KMS-11 (cell line): ENCODE measurements at regions not wholly inside any gene's neighbourhood (a gene's known extent, or its start where the extent isn't known, plus 50 kb on each side); places are given as distances from the start of the nearest gene placed in this dataset.

Experiments used
- H2AFZ ChIP-seq: fragments of 200-600 bp; sonication (generic); 2 replicates; pipeline ENCODE4 v1.6.1; 2016; ENCODE audit warnings: antibody characterized with exemption, mixed run types, low read depth
- H3K27ac ChIP-seq: fragments of 200-600 bp; sonication (generic); 2 replicates; pipeline ENCODE4 v1.6.1; 2016; ENCODE audit warnings: mild to moderate bottlenecking, mixed run types
- H3K27me3 ChIP-seq: fragments of 200-600 bp; sonication (generic); 2 replicates; pipeline ENCODE4 v1.6.1; 2017; ENCODE audit warnings: mild to moderate bottlenecking, low read depth, mixed run types, moderate library complexity; ENCODE audit not compliant: insufficient read depth
- H3K36me3 ChIP-seq: fragments of 200-600 bp; sonication (generic); 2 replicates; pipeline ENCODE4 v1.6.1; 2017; ENCODE audit warnings: mild to moderate bottlenecking, mixed run types; ENCODE audit not compliant: insufficient read depth
- H3K4me1 ChIP-seq: fragments of 200-600 bp; sonication (generic); 2 replicates; pipeline ENCODE4 v1.6.1; 2016; ENCODE audit warnings: mild to moderate bottlenecking, low read depth, mixed run types; ENCODE audit not compliant: poor library complexity, severe bottlenecking
- H3K4me2 ChIP-seq: fragments of 200-600 bp; sonication (generic); 2 replicates; pipeline ENCODE4 v1.7.0; 2016; ENCODE audit warnings: mild to moderate bottlenecking, mixed run types
- H3K4me3 ChIP-seq: fragments of 200-600 bp; sonication (generic); IDR thresholded peaks from 2 replicates; pipeline ENCODE4 v1.6.1; 2017; ENCODE audit warnings: low read depth, low read length, mixed read lengths; ENCODE audit not compliant: insufficient read depth
- H3K79me2 ChIP-seq: fragments of 200-600 bp; sonication (generic); 2 replicates; pipeline ENCODE4 v1.6.1; 2016; ENCODE audit warnings: low read depth, mixed run types; ENCODE audit not compliant: insufficient read depth
- H3K9ac ChIP-seq: fragments of 200-600 bp; sonication (generic); 2 replicates; pipeline ENCODE4 v1.6.1; 2016; ENCODE audit warnings: mild to moderate bottlenecking, mixed run types
- H4K20me1 ChIP-seq: fragments of 200-600 bp; sonication (generic); 2 replicates; pipeline ENCODE4 v1.6.1; 2016; ENCODE audit warnings: mild to moderate bottlenecking, mixed run types; ENCODE audit not compliant: insufficient read depth
- CTCF ChIP-seq: fragments of 200-600 bp; sonication (generic); conservative IDR thresholded peaks from 2 replicates; pipeline ENCODE4 v1.6.1; 2017; ENCODE audit warnings: low read depth, mild to moderate bottlenecking, antibody characterized with exemption, low read length, moderate library complexity, mixed read lengths

- Histone ChIP-seq H2AFZ (no peak overlapping the region), H3K4me2 (no peak overlapping the region), H3K27ac (no peak overlapping the region)
Observed at GRCh38 chr7:54825368-54825767, 66.4 kb upstream of the SEC61G start.

DNA sequence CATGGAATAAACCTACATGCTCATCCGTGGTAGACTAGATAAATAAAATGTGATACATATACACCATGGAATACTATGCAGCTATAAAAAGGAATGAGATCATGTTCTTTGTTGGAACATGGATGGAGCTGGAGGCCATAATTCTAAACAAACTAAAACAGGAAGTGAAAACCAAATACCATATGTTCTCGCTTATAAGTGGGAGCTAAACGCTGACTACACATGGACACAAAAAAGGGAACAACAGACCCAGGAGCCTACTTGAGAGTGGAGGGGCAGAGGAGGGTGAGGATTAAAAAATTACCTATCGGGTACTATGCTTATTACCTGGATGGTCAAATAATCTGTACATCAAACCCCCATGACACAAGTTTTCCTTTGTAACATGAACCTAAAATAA is 68.7 kb upstream of the SEC61G start:
- Histone ChIP-seq H3K79me2 (no peaks in the 10 kb centered on the region), H3K27ac (no peak overlapping the region), H3K27me3 (no peaks in the 10 kb centered on the region), H3K36me3 (no peaks in the 10 kb centered on the region), H4K20me1 (no peaks in the 10 kb centered on the region), H3K9ac (no peak overlapping the region), H3K4me3 (no peak overlapping the region), H3K4me2 (no peak overlapping the region), H2AFZ (no peak overlapping the region), H3K4me1 (no peaks in the 10 kb centered on the region)
- TF ChIP-seq CTCF: no peak

More at GRCh38 chr7:54825368-54825767, 66.4 kb upstream of the SEC61G start:
- TF ChIP-seq CTCF: no peak
- Histone ChIP-seq H3K36me3 (no peaks in the 10 kb centered on the region), H3K9ac (no peak overlapping the region), H3K4me3 (no peak overlapping the region), H3K27me3 (no peaks in the 10 kb centered on the region), H3K79me2 (no peaks in the 10 kb centered on the region), H4K20me1 (no peaks in the 10 kb centered on the region), H3K4me1 (no peaks in the 10 kb centered on the region)

GRCh38 chr7:54831046-54831643 is 72.1 kb upstream of the SEC61G start:
- Histone ChIP-seq H4K20me1 (no peaks in the 10 kb centered on the region), H3K79me2 (no peaks in the 10 kb centered on the region), H3K4me3 (no peak overlapping the region), H3K27ac (no peak overlapping the region), H2AFZ (no peak overlapping the region), H3K36me3 (no peaks in the 10 kb centered on the region), H3K27me3 (no peaks in the 10 kb centered on the region), H3K9ac (no peak overlapping the region), H3K4me2 (no peak overlapping the region), H3K4me1 (no peaks in the 10 kb centered on the region)
- no peak for TF ChIP-seq CTCF

GRCh38 chr7:54831644-54832095 is 72.7 kb upstream of the SEC61G start:
- H3K9ac ChIP-seq: no peak overlapping the region
- no peak overlapping the region for H3K4me2 ChIP-seq
- no peaks in the 10 kb centered on the region for H3K79me2 ChIP-seq
- no peak overlapping the region for H3K27ac ChIP-seq
- H3K4me3 ChIP-seq: no peak overlapping the region
- H3K36me3 ChIP-seq: no peaks in the 10 kb centered on the region
- no peak overlapping the region for H2AFZ ChIP-seq
- no peaks in the 10 kb centered on the region for H3K27me3 ChIP-seq
- H3K4me1 ChIP-seq: no peaks in the 10 kb centered on the region
- TF ChIP-seq CTCF: no peak
- no peaks in the 10 kb centered on the region for H4K20me1 ChIP-seq
